Body of pancreas (tissue), 4 donors: ENCODE measurements at regions not wholly inside any gene's neighbourhood (a gene's known extent, or its start where the extent isn't known, plus 50 kb on each side); places are given as distances from the start of the nearest gene placed in this dataset.

Source experiments
- ATAC-seq: fragments of 150-250 bp; one replicate; pipeline ENCODE4 v1.9.1; 2016
- DNase-seq, 4 donors: peaks; one replicate each; pipeline ENCODE4 v3.0.0-alpha.2; 2019
- H3K27ac ChIP-seq, 4 donors: fragments of 200-600 bp; sonication (generic); 1 replicate in 3 of 4; 2 replicates in 1 of 4; pipeline versions ENCODE4 v1.5.1 to v1.6.1; 2016 to 2019; ENCODE audit warnings: mild to moderate bottlenecking in 1 of 4, mixed read lengths in 1 of 4, moderate library complexity in 1 of 4
- H3K27me3 ChIP-seq, 2 donors: fragments of 200-600 bp; sonication (generic); one replicate each; pipeline ENCODE4 v1.6.0; 2016; ENCODE audit warnings: mild to moderate bottlenecking in 1 of 2
- H3K36me3 ChIP-seq, 2 donors: fragments of 200-600 bp; sonication (generic); replicated peaks in 1 of 2; 2 replicates each; pipeline ENCODE4 v1.5.1; 2016; ENCODE audit warnings: low read depth in 2 of 2; ENCODE audit not compliant: insufficient read depth in 1 of 2
- H3K4me1 ChIP-seq: fragments of 200-600 bp; sonication (generic); one replicate; pipeline ENCODE4 v1.6.0; 2016
- H3K4me3 ChIP-seq, 2 donors: fragments of 200-600 bp; sonication (generic); 1 replicate in 1 of 2; 2 replicates in 1 of 2; pipeline ENCODE4 v1.5.1; 2016 to 2019
- H3K9me3 ChIP-seq, 3 donors: fragments of 200-600 bp; sonication (generic); 1 replicate in 2 of 3; 2 replicates in 1 of 3; pipeline ENCODE4 v1.5.1; 2016
- POLR2A ChIP-seq, 3 donors: fragments of 450-650 bp; IDR thresholded peaks; one replicate each; pipeline ENCODE4 v1.6.1; 2016; ENCODE audit warnings: antibody characterized with exemption in 3 of 3, mild to moderate bottlenecking in 2 of 3
- WGBS, 2 donors: methylation state at CpG; one replicate each; pipeline ENCODE4 v1.1.5; 2017; 5-methylcytosine and 5-hydroxymethylcytosine counted together
- intact Hi-C: fragments of 100-400 bp; cut with DNase I; formaldehyde crosslinking; loops from one replicate; pipeline ENCODE4 v1.15.1; 2023
- TF ChIP-seq, protein P1 (sequence below), 7 experiments: fragments of 450-650 bp in 4 of 7; fragments of 200-600 bp in 3 of 7; sonication (generic) in 3 of 7; IDR thresholded peaks; one replicate each; pipeline ENCODE4 v1.5.1; 2016 to 2019; ENCODE audit warnings: antibody characterized with exemption in 7 of 7

DNA sequence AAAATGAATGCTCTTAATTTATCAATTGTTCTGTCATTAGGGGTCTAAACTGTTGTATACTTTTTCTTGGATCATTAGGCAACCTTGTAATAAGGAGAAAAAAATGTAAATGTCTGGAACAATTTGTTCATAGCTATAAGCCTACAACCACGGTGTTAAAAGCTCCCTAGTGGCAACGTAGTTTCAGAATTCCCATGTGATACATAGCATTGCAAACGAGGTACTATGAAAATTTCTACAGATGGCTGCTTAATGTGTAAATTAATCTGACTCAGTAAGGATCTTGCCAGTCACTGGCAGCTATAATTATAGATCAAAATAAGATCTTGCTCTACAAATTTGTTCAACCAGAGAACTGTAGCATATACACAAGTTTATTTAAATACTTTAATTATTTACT is 304.1 kb upstream of the ADGRL4 start:
- no peaks in the 10 kb centered on the region for H3K36me3 ChIP-seq
- intact Hi-C loops, result no loop called here
- H3K27me3 ChIP-seq, result no peaks in the 10 kb centered on the region
- no peak for TF ChIP-seq POLR2A (IDR thresholded peaks at IDR 0.05)
- TF ChIP-seq, protein P1, sequence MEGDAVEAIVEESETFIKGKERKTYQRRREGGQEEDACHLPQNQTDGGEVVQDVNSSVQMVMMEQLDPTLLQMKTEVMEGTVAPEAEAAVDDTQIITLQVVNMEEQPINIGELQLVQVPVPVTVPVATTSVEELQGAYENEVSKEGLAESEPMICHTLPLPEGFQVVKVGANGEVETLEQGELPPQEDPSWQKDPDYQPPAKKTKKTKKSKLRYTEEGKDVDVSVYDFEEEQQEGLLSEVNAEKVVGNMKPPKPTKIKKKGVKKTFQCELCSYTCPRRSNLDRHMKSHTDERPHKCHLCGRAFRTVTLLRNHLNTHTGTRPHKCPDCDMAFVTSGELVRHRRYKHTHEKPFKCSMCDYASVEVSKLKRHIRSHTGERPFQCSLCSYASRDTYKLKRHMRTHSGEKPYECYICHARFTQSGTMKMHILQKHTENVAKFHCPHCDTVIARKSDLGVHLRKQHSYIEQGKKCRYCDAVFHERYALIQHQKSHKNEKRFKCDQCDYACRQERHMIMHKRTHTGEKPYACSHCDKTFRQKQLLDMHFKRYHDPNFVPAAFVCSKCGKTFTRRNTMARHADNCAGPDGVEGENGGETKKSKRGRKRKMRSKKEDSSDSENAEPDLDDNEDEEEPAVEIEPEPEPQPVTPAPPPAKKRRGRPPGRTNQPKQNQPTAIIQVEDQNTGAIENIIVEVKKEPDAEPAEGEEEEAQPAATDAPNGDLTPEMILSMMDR (IDR thresholded peaks at IDR 0.05), result no peak
- H3K9me3 ChIP-seq, result no peaks in the 10 kb centered on the region
- no peaks in the 10 kb centered on the region for H3K4me1 ChIP-seq
- no peak overlapping the region for H3K27ac ChIP-seq
- no peak overlapping the region for H3K4me3 ChIP-seq
- DNase-seq, result no peak
- 48 to 51% methylated on average over 3 of the region's 3 CpGs for WGBS, 2 donors
- no peak for ATAC-seq

DNA sequence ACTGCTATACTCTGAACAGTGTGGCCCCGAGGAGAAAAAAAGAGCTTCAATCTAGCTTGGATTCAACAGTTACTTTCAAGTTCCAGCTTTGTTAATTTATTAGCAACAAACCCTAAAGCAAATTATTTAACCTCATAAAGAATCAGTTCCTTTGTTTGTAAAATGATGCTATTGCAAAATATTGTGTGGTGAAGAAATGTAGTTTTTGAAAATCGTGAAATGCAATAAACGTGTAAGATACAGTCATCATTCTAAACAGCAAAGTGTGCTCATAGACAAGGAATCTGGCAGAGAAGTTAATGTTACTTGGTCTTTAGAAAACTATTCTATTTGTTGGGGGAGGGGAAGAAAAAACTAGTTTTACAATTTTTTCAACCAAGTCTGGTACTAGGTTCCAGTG is 297.6 kb upstream of the ADGRL4 start:
- no peaks in the 10 kb centered on the region for H3K9me3 ChIP-seq
- ATAC-seq, result no peak
- no peaks in the 10 kb centered on the region for H3K4me1 ChIP-seq
- H3K27me3 ChIP-seq, result no peaks in the 10 kb centered on the region
- no peak for DNase-seq
- H3K27ac ChIP-seq, result no peak overlapping the region
- no peak for TF ChIP-seq POLR2A (IDR thresholded peaks at IDR 0.05)
- TF ChIP-seq, protein P1 (IDR thresholded peaks at IDR 0.05), result no peak
- intact Hi-C loops, result no loop called here
- no peak overlapping the region for H3K4me3 ChIP-seq
- 58 to 59% methylated on average over 3 of the region's 3 CpGs for WGBS, 2 donors
- no peaks in the 10 kb centered on the region for H3K36me3 ChIP-seq

DNA sequence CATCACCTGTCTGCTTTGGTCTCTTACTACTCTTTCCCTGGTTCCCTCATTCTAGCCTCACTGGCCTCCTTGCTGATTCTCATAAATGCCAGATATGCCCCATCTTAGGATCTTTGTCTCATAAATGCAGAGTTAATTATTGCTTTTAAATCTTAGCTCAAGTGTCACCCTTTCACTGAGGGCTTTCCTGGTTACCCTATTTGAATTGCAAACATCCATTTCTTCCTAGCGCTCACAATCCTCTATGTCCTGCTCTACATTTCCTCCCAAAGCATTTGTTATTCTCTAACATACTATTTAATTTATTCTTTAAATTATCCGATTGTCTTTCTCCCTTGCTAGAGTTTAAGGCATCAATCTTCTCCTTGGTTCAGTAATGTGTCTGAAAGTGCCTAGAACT is 296.5 kb upstream of the ADGRL4 start:
- DNase-seq, result no peak
- ATAC-seq, result no peak
- TF ChIP-seq, protein P1 (IDR thresholded peaks at IDR 0.05), result no peak
- TF ChIP-seq POLR2A (IDR thresholded peaks at IDR 0.05), result no peak
- 75 to 81% methylated on average over 2 of the region's 2 CpGs for WGBS, 2 donors
- H3K27me3 ChIP-seq, result no peaks in the 10 kb centered on the region
- H3K36me3 ChIP-seq, result no peaks in the 10 kb centered on the region
- intact Hi-C loops, result no loop called here
- no peaks in the 10 kb centered on the region for H3K9me3 ChIP-seq
- H3K27ac ChIP-seq, result no peak overlapping the region
- H3K4me1 ChIP-seq, result no peaks in the 10 kb centered on the region
- no peak overlapping the region for H3K4me3 ChIP-seq

DNA sequence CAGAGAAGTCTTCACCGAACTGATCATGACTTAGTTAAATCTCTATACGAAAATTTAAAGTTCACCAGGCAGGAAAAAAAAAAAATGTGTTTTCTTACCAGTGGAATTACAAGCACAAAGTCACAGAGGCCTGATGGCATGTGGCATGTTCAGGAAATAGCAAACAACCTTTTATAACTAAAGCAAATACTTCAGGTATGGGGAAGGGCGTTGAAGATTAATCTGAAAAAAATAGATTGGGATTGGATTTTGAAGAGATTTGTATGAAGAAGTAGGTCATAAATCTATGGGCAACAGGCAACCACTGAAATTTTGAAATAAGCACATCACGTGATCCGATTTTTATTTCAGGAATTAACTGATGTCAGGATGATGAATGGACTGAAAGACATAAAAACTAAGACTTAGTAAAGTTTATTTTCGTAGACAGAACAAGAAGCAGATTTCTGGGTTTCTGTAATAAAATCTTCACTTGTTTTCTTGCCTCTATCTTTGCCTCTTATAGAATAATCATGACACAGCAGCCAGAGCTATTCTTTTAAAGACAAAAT is 295.9 kb upstream of the ADGRL4 start:
- Histone ChIP-seq H3K27me3 (no peaks in the 10 kb centered on the region), H3K4me1 (no peaks in the 10 kb centered on the region), H3K4me3 (no peak overlapping the region), H3K27ac (no peak overlapping the region), H3K36me3 (no peaks in the 10 kb centered on the region), H3K9me3 (no peaks in the 10 kb centered on the region)
- DNase-seq (no peak), ATAC-seq (no peak)
- TF ChIP-seq, protein P1 (IDR thresholded peaks at IDR 0.05), result no peak
- TF ChIP-seq POLR2A (IDR thresholded peaks at IDR 0.05), result no peak
- WGBS, 2 donors, result 20 to 28% methylated on average over 6 of the region's 6 CpGs
- intact Hi-C loops, result no loop called here

DNA sequence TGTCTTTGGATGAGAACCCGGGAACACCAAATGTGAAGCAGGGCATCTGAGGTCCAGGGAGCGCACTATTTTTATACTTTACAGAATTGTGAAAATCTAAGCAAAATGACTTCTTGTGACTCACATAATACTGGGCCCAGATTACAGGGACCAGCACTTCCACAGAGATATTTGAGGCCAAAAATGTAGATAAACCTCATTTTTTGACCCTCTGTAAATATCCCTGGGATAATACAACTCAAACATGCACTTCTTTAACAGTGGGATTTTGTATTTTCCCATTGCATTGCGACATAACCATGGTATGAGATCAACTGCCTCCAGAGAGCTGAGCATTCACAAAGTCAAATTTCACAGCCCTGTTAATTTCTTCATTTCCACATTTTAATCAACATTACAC is 289.4 kb upstream of the ADGRL4 start:
- DNase-seq (no peak), ATAC-seq (no peak)
- Histone ChIP-seq H3K9me3 (no peaks in the 10 kb centered on the region), H3K27me3 (no peaks in the 10 kb centered on the region), H3K4me1 (no peaks in the 10 kb centered on the region), H3K36me3 (no peaks in the 10 kb centered on the region), H3K4me3 (no peak overlapping the region), H3K27ac (no peak overlapping the region)
- TF ChIP-seq, protein P1 (IDR thresholded peaks at IDR 0.05), result no peak
- no peak for TF ChIP-seq POLR2A (IDR thresholded peaks at IDR 0.05)
- intact Hi-C loops, result no loop called here
- 62% methylated on average over 3 of the region's 3 CpGs for WGBS, 2 donors
